Activated gamma-delta T cell treated with anti-CD3 and anti-CD28 coated beads, Interleukin-2, amount 50 U/mL, for 16 hours (primary cell): ENCODE measurements at regions not wholly inside any gene's neighbourhood (a gene's known extent, or its start where the extent isn't known, plus 50 kb on each side); places are given as distances from the start of the nearest gene placed in this dataset.

Experiments used
- DNase-seq: peaks from one replicate; pipeline ENCODE4 v3.0.0-alpha.2; 2020; ENCODE audit warnings: low read depth

- no peak for DNase-seq
Observed at GRCh38 chr3:104855702-104856101, 511.0 kb upstream of the ALCAM start.

GRCh38 chr3:104856741-104857140 is 510.0 kb upstream of the ALCAM start:
- DNase-seq = no peak

GRCh38 chr3:104868291-104868690 is 498.4 kb upstream of the ALCAM start:
- DNase-seq = no peak

GRCh38 chr3:104870276-104870675 is 496.4 kb upstream of the ALCAM start:
- no peak for DNase-seq

GRCh38 chr3:104873331-104873730 is 493.4 kb upstream of the ALCAM start:
- no peak for DNase-seq

- DNase-seq = no peak
Observed at GRCh38 chr3:104878395-104878794, 488.3 kb upstream of the ALCAM start.

- no peak for DNase-seq
Observed at GRCh38 chr3:104879919-104880318, 486.8 kb upstream of the ALCAM start.

- no peak for DNase-seq
Observed at GRCh38 chr3:104885214-104885814, 481.4 kb upstream of the ALCAM start.

- no peak for DNase-seq
Observed at GRCh38 chr3:104886220-104886995, 480.3 kb upstream of the ALCAM start.

GRCh38 chr3:104887069-104887468 is 479.6 kb upstream of the ALCAM start:
- DNase-seq = no peak

GRCh38 chr3:104887619-104888018 is 479.1 kb upstream of the ALCAM start:
- DNase-seq = no peak

- DNase-seq = no peak
Observed at GRCh38 chr3:104892044-104892443, 474.7 kb upstream of the ALCAM start.

- no peak for DNase-seq
Observed at GRCh38 chr3:104896624-104897023, 470.1 kb upstream of the ALCAM start.

GRCh38 chr3:104901396-104901795 is 465.3 kb upstream of the ALCAM start:
- DNase-seq = no peak

- no peak for DNase-seq
Observed at GRCh38 chr3:104903064-104903463, 463.6 kb upstream of the ALCAM start.

GRCh38 chr3:104906001-104906639 is 460.6 kb upstream of the ALCAM start:
- DNase-seq = no peak

GRCh38 chr3:104907507-104907906 is 459.2 kb upstream of the ALCAM start:
- no peak for DNase-seq

GRCh38 chr3:104908761-104909160 is 457.9 kb upstream of the ALCAM start:
- DNase-seq = no peak

GRCh38 chr3:104909198-104909597 is 457.5 kb upstream of the ALCAM start:
- DNase-seq = no peak

GRCh38 chr3:104909721-104910120 is 457.0 kb upstream of the ALCAM start:
- no peak for DNase-seq

- no peak for DNase-seq
Observed at GRCh38 chr3:104911376-104911775, 455.3 kb upstream of the ALCAM start.

- no peak for DNase-seq
Observed at GRCh38 chr3:104916971-104917370, 449.7 kb upstream of the ALCAM start.

- DNase-seq = no peak
Observed at GRCh38 chr3:104920512-104920911, 446.2 kb upstream of the ALCAM start.
